Brain microvascular endothelial cell (primary cell): ENCODE measurements at regions not wholly inside any gene's neighbourhood (a gene's known extent, or its start where the extent isn't known, plus 50 kb on each side); places are given as distances from the start of the nearest gene placed in this dataset.

Experiments
- DNase-seq: peaks from one replicate; pipeline ENCODE4 v3.0.0-alpha.2; 2020
- H3K27ac ChIP-seq: fragments of 250-450 bp; sonication (Bioruptor Pico); 2 replicates; pipeline ENCODE4 v1.5.1; 2020; ENCODE audit warnings: mild to moderate bottlenecking, moderate library complexity
- H3K27me3 ChIP-seq: fragments of 250-450 bp; sonication (Bioruptor Pico); replicated peaks from 2 replicates; pipeline ENCODE4 v1.5.1; 2020; ENCODE audit warnings: mild to moderate bottlenecking
- H3K36me3 ChIP-seq: fragments of 250-450 bp; sonication (Bioruptor Pico); replicated peaks from 2 replicates; pipeline ENCODE4 v1.5.1; 2020; ENCODE audit warnings: mild to moderate bottlenecking
- H3K4me3 ChIP-seq: 2 replicates; pipeline ENCODE4 v1.5.1; 2011; ENCODE audit warnings: low read depth, mild to moderate bottlenecking, control low read depth, low read length, moderate library complexity
- CTCF ChIP-seq: IDR thresholded peaks from 2 replicates; pipeline ENCODE4 v1.5.1; 2011; ENCODE audit warnings: low read depth, mild to moderate bottlenecking, moderate library complexity, low read length, control low read depth, inconsistent platforms; ENCODE audit errors: missing control alignments
- in situ Hi-C: cut with HindIII; loops from 2 replicates; pipeline ENCODE4 v1.10.0; 2017; ENCODE audit warnings: low sequenced_read_pairs, low pct_ligation_motif_present

- no peaks in the 10 kb centered on the region for H3K27me3 ChIP-seq
- H3K27ac ChIP-seq = no peak overlapping the region
- H3K36me3 ChIP-seq = no peaks in the 10 kb centered on the region
- no peak overlapping the region for H3K4me3 ChIP-seq
- no peak for TF ChIP-seq CTCF
- in situ Hi-C loops = no loop called here
- DNase-seq = no peak
Measured at GRCh38 chr4:33626221-33626620, 2618.1 kb downstream of the ARAP2 start.

GRCh38 chr4:33628296-33628695, 2616.0 kb downstream of the ARAP2 start:
- Histone ChIP-seq H3K4me3 (no peak overlapping the region), H3K27ac (no peak overlapping the region), H3K27me3 (no peaks in the 10 kb centered on the region), H3K36me3 (no peaks in the 10 kb centered on the region)
- in situ Hi-C loops = no loop called here
- TF ChIP-seq CTCF = no peak
- no peak for DNase-seq

- Histone ChIP-seq H3K27me3 (no peaks in the 10 kb centered on the region), H3K4me3 (no peak overlapping the region), H3K36me3 (no peaks in the 10 kb centered on the region), H3K27ac (no peak overlapping the region)
- TF ChIP-seq CTCF = peak; percentile 76
- no peak for DNase-seq
- in situ Hi-C loops = no loop called here
Measured at GRCh38 chr4:33649015-33649414, 2595.3 kb downstream of the ARAP2 start.

GRCh38 chr4:33649471-33649870, 2594.8 kb downstream of the ARAP2 start:
- in situ Hi-C loops = no loop called here
- no peaks in the 10 kb centered on the region for H3K27me3 ChIP-seq
- no peak overlapping the region for H3K27ac ChIP-seq
- H3K4me3 ChIP-seq = no peak overlapping the region
- no peaks in the 10 kb centered on the region for H3K36me3 ChIP-seq
- no peak for DNase-seq
- no peak for TF ChIP-seq CTCF

GRCh38 chr4:33650036-33650435, 2594.3 kb downstream of the ARAP2 start:
- DNase-seq = no peak
- in situ Hi-C loops = no loop called here
- Histone ChIP-seq H3K4me3 (no peak overlapping the region), H3K27ac (no peak overlapping the region), H3K27me3 (no peaks in the 10 kb centered on the region), H3K36me3 (no peaks in the 10 kb centered on the region)
- TF ChIP-seq CTCF = no peak

GRCh38 chr4:33658971-33659370, 2585.3 kb downstream of the ARAP2 start:
- no peaks in the 10 kb centered on the region for H3K27me3 ChIP-seq
- no peaks in the 10 kb centered on the region for H3K36me3 ChIP-seq
- DNase-seq = no peak
- in situ Hi-C loops = no loop called here
- no peak overlapping the region for H3K4me3 ChIP-seq
- no peak overlapping the region for H3K27ac ChIP-seq
- TF ChIP-seq CTCF = no peak
